Ovary (tissue), 3 donors: ENCODE measurements at regions not wholly inside any gene's neighbourhood (a gene's known extent, or its start where the extent isn't known, plus 50 kb on each side); places are given as distances from the start of the nearest gene placed in this dataset.
"Not testable (repeated sequence)": the region's sequence is repeated elsewhere in the genome, so short reads cannot be mapped to it uniquely, and the experiment has no call there.

ENCODE experiments used
- CTCF ChIP-seq, 3 donors: fragments of 450-650 bp in 2 of 3; fragments of 200-600 bp in 1 of 3; IDR thresholded peaks; one replicate each; pipeline versions ENCODE4 v1.5.1 to v1.8.0; 2016 to 2022; ENCODE audit warnings: antibody characterized with exemption in 3 of 3, mild to moderate bottlenecking in 1 of 3
- EP300 ChIP-seq: sonication (generic); formaldehyde crosslinking; IDR thresholded peaks from one replicate; pipeline ENCODE4 v1.6.1; 2017; ENCODE audit warnings: antibody characterized with exemption
- POLR2A ChIP-seq: fragments of 450-650 bp; IDR thresholded peaks from one replicate; pipeline ENCODE4 v1.6.1; 2017; ENCODE audit warnings: antibody characterized with exemption, mild to moderate bottlenecking, moderate library complexity
- donor health status: DM: no; HTN: no; CAD: no.

- not testable (repeated sequence) for TF ChIP-seq CTCF (IDR thresholded peaks at IDR 0.05); POLR2A; EP300
Measured at GRCh38 chr22:11059129-11059528, 4468.9 kb upstream of the OR11H1 start.
